ENCODE measurements at regions not wholly inside any gene's neighbourhood (a gene's known extent, or its start where the extent isn't known, plus 50 kb on each side); places are given as distances from the start of the nearest gene placed in this dataset.
"Not testable (repeated sequence)": the region's sequence is repeated elsewhere in the genome, so short reads cannot be mapped to it uniquely, and the experiment has no call there.

- DNase-seq (ENCODE audit: low spot score), result no peak
Observed at GRCh38 chr3:110886222-110886893, 185.3 kb upstream of the NECTIN3 start.

- no peak for DNase-seq (ENCODE audit: low spot score)
Observed at GRCh38 chr3:110887176-110887575, 184.4 kb upstream of the NECTIN3 start.

DNA sequence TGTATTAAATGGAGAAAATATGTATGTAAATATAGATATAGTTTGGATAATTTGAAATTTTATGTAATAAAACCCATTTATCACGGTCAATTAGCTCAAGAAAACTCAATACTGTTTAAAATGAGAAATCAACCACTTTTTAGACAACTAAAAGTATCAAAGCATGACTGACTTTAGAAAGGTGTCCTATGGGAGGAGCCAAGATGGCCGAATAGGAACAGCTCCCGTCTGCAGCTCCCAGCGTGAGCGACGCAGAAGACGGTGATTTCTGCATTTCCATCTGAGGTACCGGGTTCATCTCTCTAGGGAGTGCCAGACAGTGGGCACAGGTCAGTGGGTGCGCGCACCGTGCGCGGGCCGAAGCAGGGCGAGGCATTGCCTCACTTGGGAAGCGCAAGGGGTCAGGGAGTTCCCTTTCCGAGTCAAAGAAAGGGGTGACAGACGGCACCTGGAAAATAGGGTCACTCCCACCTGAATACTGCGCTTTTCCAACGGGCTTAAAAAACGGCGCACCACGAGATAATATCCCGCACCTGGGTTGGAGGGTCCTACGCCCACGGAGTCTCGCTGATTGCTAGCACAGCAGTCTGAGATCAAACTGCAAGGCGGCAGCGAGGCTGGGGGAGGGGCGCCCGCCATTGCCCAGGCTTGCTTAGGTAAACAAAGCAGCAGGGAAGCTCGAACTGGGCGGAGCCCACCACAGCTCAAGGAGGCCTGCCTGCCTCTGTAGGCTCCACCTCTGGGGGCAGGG, 182.8 kb upstream of the NECTIN3 start:
- DNase-seq (ENCODE audit: low spot score), result not testable (repeated sequence)

DNA sequence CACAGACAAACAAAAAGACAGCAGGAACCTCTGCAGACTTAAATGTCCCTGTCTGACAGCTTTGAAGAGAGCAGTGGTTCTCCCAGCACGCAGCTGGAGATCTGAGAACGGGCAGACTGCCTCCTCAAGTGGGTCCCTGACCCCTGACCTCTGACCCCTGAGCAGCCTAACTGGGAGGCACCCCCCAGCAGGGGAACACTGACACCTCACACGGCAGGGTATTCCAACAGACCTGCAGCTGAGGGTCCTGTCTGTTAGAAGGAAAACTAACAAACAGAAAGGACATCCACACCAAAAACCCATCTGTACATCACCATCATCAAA, 182.3 kb upstream of the NECTIN3 start:
- DNase-seq (ENCODE audit: low spot score), result not testable (repeated sequence)

DNA sequence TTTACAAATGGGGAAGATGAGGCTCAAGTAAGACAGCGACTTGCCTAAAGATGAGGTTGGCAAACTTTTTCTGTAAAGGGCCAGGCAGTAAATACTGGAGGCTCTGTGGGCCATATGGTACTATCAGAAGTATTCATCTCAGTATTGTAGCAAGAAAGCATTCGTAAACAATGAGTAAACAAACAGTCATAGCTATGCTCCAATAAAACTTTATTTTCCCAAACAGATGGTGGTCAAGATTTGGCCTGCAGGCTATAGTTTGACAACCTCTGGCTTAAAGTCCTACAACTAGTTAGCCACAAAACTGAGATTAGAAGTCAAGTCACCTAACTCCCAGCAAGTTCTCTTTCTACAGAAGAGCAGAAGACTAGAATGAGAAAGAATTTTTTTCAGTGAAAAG, 177.0 kb upstream of the NECTIN3 start:
- no peak for DNase-seq (ENCODE audit: low spot score)

DNA sequence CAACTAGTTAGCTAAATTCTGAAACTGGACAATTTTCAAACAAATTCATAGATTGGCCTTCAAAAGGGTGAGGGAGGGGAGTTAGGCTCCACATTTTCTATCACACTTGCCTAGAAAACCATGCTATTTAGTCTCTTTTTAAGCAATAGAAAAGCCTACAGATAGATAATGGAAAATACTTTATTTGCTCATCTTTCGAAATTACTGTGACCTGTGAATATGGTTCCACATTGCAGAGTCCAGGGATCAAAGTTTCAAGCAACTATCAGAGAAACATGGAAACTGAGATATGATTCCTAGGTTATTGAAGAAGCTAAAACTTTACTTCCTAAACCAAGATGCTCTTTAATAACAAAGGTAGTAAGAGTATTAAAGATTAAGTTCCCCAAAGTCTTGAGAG, 176.6 kb upstream of the NECTIN3 start:
- no peak for DNase-seq (ENCODE audit: low spot score)

- DNase-seq (ENCODE audit: low spot score), result no peak
Observed at GRCh38 chr3:110897046-110897445, 174.6 kb upstream of the NECTIN3 start.

GRCh38 chr3:110900576-110900975, 171.0 kb upstream of the NECTIN3 start:
- no peak for DNase-seq (ENCODE audit: low spot score)

GRCh38 chr3:110901536-110901935, 170.1 kb upstream of the NECTIN3 start:
- DNase-seq (ENCODE audit: low spot score), result no peak

DNA sequence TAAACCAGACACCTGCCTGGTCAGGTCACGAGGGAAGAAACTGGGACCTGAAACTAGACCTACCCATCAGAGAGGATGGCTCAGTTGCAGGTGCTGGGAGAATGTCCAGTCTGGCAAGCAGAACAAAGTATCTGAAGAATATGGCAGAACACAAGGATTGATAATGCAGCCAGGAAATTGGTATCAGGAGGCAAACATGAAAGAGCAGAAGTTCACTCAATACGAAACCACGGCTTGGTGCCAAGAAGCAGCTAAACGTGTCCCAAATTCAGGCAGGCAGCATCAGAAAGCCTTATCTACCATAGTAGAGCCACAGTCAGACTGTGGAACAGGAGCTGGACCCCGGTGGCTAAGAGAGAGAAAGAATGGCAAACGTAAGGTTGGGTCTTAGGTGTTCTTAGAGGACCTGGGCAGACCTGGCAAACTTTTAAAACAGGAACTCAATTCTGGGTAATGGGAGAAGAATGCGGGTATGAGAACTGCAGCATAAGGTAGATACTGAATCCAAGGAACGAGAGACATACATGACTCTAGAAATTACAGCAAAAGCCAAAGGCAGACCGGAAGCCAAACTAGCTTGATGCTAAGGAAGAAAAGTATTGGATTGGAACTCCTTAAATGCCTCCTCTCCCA, 169.0 kb upstream of the NECTIN3 start:
- no peak for DNase-seq (ENCODE audit: low spot score)

DNA sequence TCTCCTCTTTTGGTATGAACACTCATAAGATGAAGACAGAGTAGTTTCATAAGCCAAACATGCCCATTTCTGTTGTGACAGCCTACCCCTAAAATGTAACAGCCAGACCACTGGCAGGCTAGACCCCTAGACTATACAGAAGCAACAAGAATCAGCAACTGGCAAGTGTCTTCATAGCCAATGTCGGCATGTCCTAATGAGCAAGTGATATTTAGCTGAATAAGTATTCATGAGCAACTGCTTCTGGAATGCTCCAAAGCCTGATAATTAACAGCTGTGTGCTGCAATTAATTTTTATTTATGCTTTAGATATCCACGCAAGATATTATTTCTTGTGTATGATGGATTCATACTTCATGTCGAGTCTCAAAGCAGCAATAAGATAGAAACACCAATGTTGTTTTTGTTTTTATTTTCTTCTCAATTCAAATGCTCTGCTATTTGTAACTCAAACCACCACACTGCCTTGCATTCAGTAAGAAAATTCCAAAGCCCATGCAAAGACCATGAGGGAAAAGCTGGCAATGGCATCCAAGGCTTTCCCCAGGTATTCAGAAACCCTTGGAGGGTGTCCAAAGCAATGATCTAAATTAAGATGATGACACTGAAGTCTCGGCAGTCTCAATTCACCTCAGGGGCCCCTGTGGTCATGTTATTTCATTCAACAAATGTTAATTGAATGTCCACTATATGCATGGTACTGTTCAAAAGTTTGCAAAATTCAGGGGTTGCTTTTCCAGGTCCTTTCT, 167.7 kb upstream of the NECTIN3 start:
- no peak for DNase-seq (ENCODE audit: low spot score)

- no peak for DNase-seq (ENCODE audit: low spot score)
Observed at GRCh38 chr3:110904520-110904890, 167.1 kb upstream of the NECTIN3 start.

- DNase-seq (ENCODE audit: low spot score), result no peak
Observed at GRCh38 chr3:110905121-110905520, 166.5 kb upstream of the NECTIN3 start.

DNA sequence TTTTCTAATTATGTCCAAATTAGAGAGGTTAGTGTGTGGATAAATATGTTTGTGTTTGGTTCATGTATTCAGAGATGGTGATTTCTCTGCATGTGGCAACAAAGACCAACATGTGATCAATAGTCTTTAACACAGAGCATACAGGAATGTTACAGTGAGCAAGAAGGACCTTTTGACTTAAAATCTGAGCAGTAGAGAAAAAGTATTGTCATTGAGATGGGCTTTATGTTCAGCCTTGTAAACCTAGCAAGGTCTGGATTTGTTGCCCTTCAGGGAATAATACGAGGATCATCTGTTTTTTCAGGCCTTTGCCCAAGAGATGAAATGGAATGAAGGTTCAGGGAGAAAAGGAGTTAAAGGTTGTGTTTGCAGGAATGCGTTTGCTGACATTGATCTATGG, 161.8 kb upstream of the NECTIN3 start:
- DNase-seq (ENCODE audit: low spot score), result no peak

- DNase-seq (ENCODE audit: low spot score), result no peak
Observed at GRCh38 chr3:110910346-110910955, 161.2 kb upstream of the NECTIN3 start.

- DNase-seq (ENCODE audit: low spot score), result no peak
Observed at GRCh38 chr3:110918963-110919362, 152.7 kb upstream of the NECTIN3 start.

- no peak for DNase-seq (ENCODE audit: low spot score)
Observed at GRCh38 chr3:110925798-110926197, 145.8 kb upstream of the NECTIN3 start.

GRCh38 chr3:110928016-110928662, 143.5 kb upstream of the NECTIN3 start:
- DNase-seq (ENCODE audit: low spot score), result no peak

GRCh38 chr3:110929816-110930215, 141.8 kb upstream of the NECTIN3 start:
- DNase-seq (ENCODE audit: low spot score), result no peak

GRCh38 chr3:110932567-110932966, 139.0 kb upstream of the NECTIN3 start:
- DNase-seq (ENCODE audit: low spot score), result no peak

DNA sequence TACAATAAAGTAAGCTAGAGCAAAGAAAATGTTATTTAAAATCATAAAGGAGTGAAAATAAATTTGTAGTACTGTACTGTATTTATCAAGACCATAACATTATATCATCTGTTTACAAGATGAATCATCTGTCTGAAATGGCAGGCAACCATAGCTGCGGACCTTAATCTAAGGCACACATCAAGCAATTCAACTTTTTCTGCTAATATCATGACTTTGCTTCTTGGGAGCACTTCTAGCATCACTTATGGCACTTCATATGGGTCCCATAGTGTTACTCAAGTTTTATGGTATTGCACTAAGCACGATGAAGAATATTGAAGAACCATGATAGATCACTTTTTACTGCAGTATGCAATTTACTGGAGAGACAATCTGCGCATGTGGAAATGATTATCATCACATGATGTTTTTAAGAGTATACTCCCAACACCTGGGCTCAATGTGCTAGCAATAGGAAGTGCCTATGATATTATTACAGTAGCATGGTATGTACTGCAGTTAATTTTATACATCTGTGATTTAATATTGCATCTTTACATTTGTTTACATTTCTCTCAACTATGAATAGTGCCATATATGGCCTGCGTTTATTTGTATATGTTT, 137.7 kb upstream of the NECTIN3 start:
- DNase-seq (ENCODE audit: low spot score), result no peak
